H9 (cell line): ENCODE measurements at regions not wholly inside any gene's neighbourhood (a gene's known extent, or its start where the extent isn't known, plus 50 kb on each side); places are given as distances from the start of the nearest gene placed in this dataset.

Experiments used
- DNase-seq: peaks from one replicate; pipeline ENCODE4 v3.0.0-alpha.2; 2017
- H2AFZ ChIP-seq: one replicate; pipeline ENCODE4 v1.6.1; 2013; ENCODE audit warnings: mild to moderate bottlenecking, low read length, control low read depth, moderate library complexity
- H2AK5ac ChIP-seq: 2 replicates; pipeline ENCODE4 v1.6.1; 2013; ENCODE audit warnings: low read length, control low read depth, mixed read lengths; ENCODE audit not compliant: insufficient read length
- H2BK120ac ChIP-seq: one replicate; pipeline ENCODE4 v1.6.1; 2013; ENCODE audit warnings: low read depth, mild to moderate bottlenecking, low read length, control low read depth, inconsistent platforms; ENCODE audit not compliant: poor library complexity, severe bottlenecking
- H2BK12ac ChIP-seq: 2 replicates; pipeline ENCODE4 v1.6.1; 2013; ENCODE audit warnings: low read length, control low read depth, mixed read lengths, low read depth; ENCODE audit not compliant: insufficient read length
- H2BK15ac ChIP-seq: 2 replicates; pipeline ENCODE4 v1.6.1; 2013; ENCODE audit warnings: low read depth, low read length, control low read depth
- H2BK20ac ChIP-seq: one replicate; pipeline ENCODE4 v1.6.1; 2013; ENCODE audit warnings: low read depth, mild to moderate bottlenecking, low read length, control low read depth, inconsistent platforms; ENCODE audit not compliant: poor library complexity, severe bottlenecking
- H2BK5ac ChIP-seq: 2 replicates; pipeline ENCODE4 v1.6.1; 2013; ENCODE audit warnings: low read length, control low read depth, mixed read lengths; ENCODE audit not compliant: insufficient read length
- H3K14ac ChIP-seq: 2 replicates; pipeline ENCODE4 v1.6.1; 2013; ENCODE audit warnings: low read length, control low read depth; ENCODE audit not compliant: insufficient read depth
- H3K18ac ChIP-seq: 2 replicates; pipeline ENCODE4 v1.6.1; 2013; ENCODE audit warnings: low read depth, mild to moderate bottlenecking, mixed read lengths, low read length, control low read depth; ENCODE audit not compliant: insufficient read length
- H3K23ac ChIP-seq: 2 replicates; pipeline ENCODE4 v1.6.1; 2013; ENCODE audit warnings: low read length, control low read depth, mixed read lengths, low read depth; ENCODE audit not compliant: insufficient read length
- H3K23me2 ChIP-seq: 2 replicates; pipeline ENCODE4 v1.6.1; 2013; ENCODE audit warnings: low read depth, mild to moderate bottlenecking, mixed read lengths, low read length, control low read depth; ENCODE audit not compliant: insufficient read length, poor library complexity, severe bottlenecking
- H3K27ac ChIP-seq: 2 replicates; pipeline ENCODE4 v1.5.1; 2013; ENCODE audit warnings: low read length, control low read depth, mixed read lengths, low read depth; ENCODE audit not compliant: insufficient read length
- H3K27me3 ChIP-seq: 2 replicates; pipeline ENCODE4 v1.6.1; 2013; ENCODE audit warnings: low read length, control low read depth, inconsistent platforms; ENCODE audit not compliant: insufficient read depth
- H3K4ac ChIP-seq: 2 replicates; pipeline ENCODE4 v1.6.1; 2013; ENCODE audit warnings: low read depth, mild to moderate bottlenecking, control low read depth, inconsistent platforms, low read length, moderate library complexity
- H3K4me1 ChIP-seq: 2 replicates; pipeline ENCODE4 v1.6.1; 2013; ENCODE audit warnings: low read length, control low read depth, inconsistent platforms; ENCODE audit not compliant: insufficient read depth
- H3K4me2 ChIP-seq: 2 replicates; pipeline ENCODE4 v1.6.1; 2013; ENCODE audit warnings: low read length, control low read depth, mixed read lengths; ENCODE audit not compliant: insufficient read length, insufficient read depth
- H3K56ac ChIP-seq: 2 replicates; pipeline ENCODE4 v1.6.1; 2013; ENCODE audit warnings: low read depth, mild to moderate bottlenecking, mixed read lengths, low read length, control low read depth; ENCODE audit not compliant: insufficient read length
- H3K79me1 ChIP-seq: 2 replicates; pipeline ENCODE4 v1.6.1; 2013; ENCODE audit warnings: low read depth, mild to moderate bottlenecking, moderate library complexity, low read length, control low read depth, inconsistent platforms; ENCODE audit not compliant: insufficient read depth, poor library complexity, severe bottlenecking
- H3K79me2 ChIP-seq: 2 replicates; pipeline ENCODE4 v1.6.1; 2013; ENCODE audit warnings: low read length, control low read depth, inconsistent platforms; ENCODE audit not compliant: insufficient read depth
- H3K9ac ChIP-seq: 2 replicates; pipeline ENCODE4 v1.6.1; 2013; ENCODE audit warnings: low read length, control low read depth, mixed read lengths; ENCODE audit not compliant: insufficient read length; ENCODE audit errors: extremely low read depth
- H3K9me3 ChIP-seq: one replicate; pipeline ENCODE4 v1.6.1; 2013; ENCODE audit warnings: low read depth, low read length, inconsistent platforms; ENCODE audit not compliant: control insufficient read depth
- H3T11ph ChIP-seq: one replicate; pipeline ENCODE4 v1.6.1; 2013; ENCODE audit warnings: mild to moderate bottlenecking, low read length, control low read depth, inconsistent platforms
- H4K20me1 ChIP-seq: one replicate; pipeline ENCODE4 v1.6.1; 2013; ENCODE audit not compliant: control insufficient read depth, insufficient read length, insufficient read depth
- H4K5ac ChIP-seq: 2 replicates; pipeline ENCODE4 v1.6.1; 2013; ENCODE audit warnings: low read depth, mild to moderate bottlenecking, mixed read lengths, low read length, control low read depth; ENCODE audit not compliant: insufficient read length
- H4K8ac ChIP-seq: replicated peaks from 2 replicates; pipeline ENCODE4 v1.6.1; 2013; ENCODE audit warnings: low read length, control low read depth, mixed read lengths, low read depth; ENCODE audit not compliant: insufficient read length
- H4K91ac ChIP-seq: 2 replicates; pipeline ENCODE4 v1.6.1; 2013; ENCODE audit warnings: low read depth, mild to moderate bottlenecking, moderate library complexity, mixed read lengths, low read length, control low read depth; ENCODE audit not compliant: insufficient read length
- H3K27ac Mint-ChIP-seq, 3 experiments: 2 replicates in 2 of 3; 3 replicates in 1 of 3; pipeline ENCODE4 v1.8.0; 2020 to 2021; ENCODE audit warnings: mixed read lengths in 3 of 3, mild to moderate bottlenecking in 1 of 3, moderate library complexity in 1 of 3
- H3K27me3 Mint-ChIP-seq: 2 replicates; pipeline ENCODE4 v1.8.0; 2021; ENCODE audit warnings: low read depth, mild to moderate bottlenecking, moderate library complexity, mixed read lengths
- H3K36me3 Mint-ChIP-seq, 3 experiments: 2 replicates in 2 of 3; 3 replicates in 1 of 3; pipeline ENCODE4 v1.8.0; 2020 to 2021; ENCODE audit warnings: low read depth in 3 of 3, mixed read lengths in 3 of 3; ENCODE audit not compliant: insufficient read depth in 1 of 3
- H3K4me1 Mint-ChIP-seq, 2 experiments: 2 replicates each; pipeline ENCODE4 v1.8.0; 2020; ENCODE audit warnings: mixed read lengths in 2 of 2
- H3K4me3 Mint-ChIP-seq, 2 experiments: 2 replicates in 1 of 2; 3 replicates in 1 of 2; pipeline ENCODE4 v1.8.0; 2020 to 2021; ENCODE audit warnings: mild to moderate bottlenecking in 2 of 2, mixed read lengths in 2 of 2, moderate library complexity in 1 of 2
- H3K9me3 Mint-ChIP-seq, 2 experiments: 2 replicates in 1 of 2; 3 replicates in 1 of 2; pipeline ENCODE4 v1.8.0; 2020; ENCODE audit warnings: mild to moderate bottlenecking in 2 of 2, mixed read lengths in 2 of 2, moderate library complexity in 1 of 2
- WGBS: extraction: QIAGEN DNeasy Blood & Tissue Kit; methylation state at CpG from one replicate; pipeline ENCODE4 v1.1.7; 2013; ENCODE audit warnings: missing lambda C conversion rate, low lambda C conversion rate, mixed read lengths; ENCODE audit not compliant: insufficient read length; ENCODE audit errors: extremely low coverage; 5-methylcytosine and 5-hydroxymethylcytosine counted together
- TF ChIP-seq, protein P1 (sequence below): fragments of 200-600 bp; sonication (generic); conservative IDR thresholded peaks from 3 replicates; pipeline ENCODE4 v1.8.0; 2021; ENCODE audit warnings: antibody characterized with exemption, mild to moderate bottlenecking

DNA sequence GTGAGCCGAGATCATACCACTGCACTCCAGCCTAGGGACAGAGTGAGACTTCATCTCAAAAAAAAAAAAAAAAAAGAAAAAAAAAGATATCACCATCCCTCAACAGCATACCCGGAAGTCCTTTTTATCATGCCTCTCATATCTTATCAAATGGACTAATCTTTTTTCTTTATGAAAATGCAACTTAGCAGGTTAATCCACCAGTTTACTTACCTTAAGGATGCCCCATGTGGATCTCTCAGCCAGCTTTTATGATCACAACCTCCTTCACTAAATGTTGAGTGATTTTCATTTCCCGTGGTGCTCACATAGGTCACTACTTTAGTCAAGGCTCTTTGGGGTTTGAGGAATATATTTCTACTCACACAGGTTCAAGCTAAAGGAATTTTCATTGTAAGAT is 248.8 kb upstream of the TBX3 start:
- H2BK5ac ChIP-seq: no peak overlapping the region
- H3K27ac ChIP-seq: no peak overlapping the region
- no peaks in the 10 kb centered on the region for H3K23me2 ChIP-seq
- no peak overlapping the region for H2BK20ac ChIP-seq
- H3K79me1 ChIP-seq: no peaks in the 10 kb centered on the region
- Mint-ChIP-seq H3K27me3 (peaks cover 4% of the 10 kb centered on the region; the same call in 1 of the 2 replicates), H3K4me1 (no peaks in the 10 kb centered on the region), H3K4me3 (no peak overlapping the region), H3K27ac (no peak overlapping the region), H3K36me3 (peaks cover 0 to 14% (median 6%) of the 10 kb centered on the region in 3 experiments; a peak in 4 of 7 replicates), H3K9me3 (peaks cover 14 to 17% of the 10 kb centered on the region in 2 experiments)
- H4K91ac ChIP-seq: no peak overlapping the region
- H3K9ac ChIP-seq: no peak overlapping the region
- no peak overlapping the region for H2BK15ac ChIP-seq
- DNase-seq: no peak
- no peak overlapping the region for H3K23ac ChIP-seq
- H3K27me3 ChIP-seq: no peaks in the 10 kb centered on the region
- H2AFZ ChIP-seq: no peak overlapping the region
- H3K9me3 ChIP-seq: no peaks in the 10 kb centered on the region
- H4K8ac ChIP-seq: no peak overlapping the region
- H2AK5ac ChIP-seq: no peak overlapping the region
- H4K5ac ChIP-seq: no peak overlapping the region
- H3K56ac ChIP-seq: no peak overlapping the region
- no peak overlapping the region for H2BK12ac ChIP-seq
- no peaks in the 10 kb centered on the region for H3K4me1 ChIP-seq
- no peak overlapping the region for H3K18ac ChIP-seq
- H3K4ac ChIP-seq: no peak overlapping the region
- no peak overlapping the region for H3K14ac ChIP-seq
- H3T11ph ChIP-seq: no peak overlapping the region
- WGBS: no CpG with 5 or more reads among the region's 3 CpGs
- H4K20me1 ChIP-seq: no peaks in the 10 kb centered on the region
- H3K4me2 ChIP-seq: no peak overlapping the region
- H2BK120ac ChIP-seq: no peak overlapping the region
- H3K79me2 ChIP-seq: no peaks in the 10 kb centered on the region
- TF ChIP-seq, protein P1, sequence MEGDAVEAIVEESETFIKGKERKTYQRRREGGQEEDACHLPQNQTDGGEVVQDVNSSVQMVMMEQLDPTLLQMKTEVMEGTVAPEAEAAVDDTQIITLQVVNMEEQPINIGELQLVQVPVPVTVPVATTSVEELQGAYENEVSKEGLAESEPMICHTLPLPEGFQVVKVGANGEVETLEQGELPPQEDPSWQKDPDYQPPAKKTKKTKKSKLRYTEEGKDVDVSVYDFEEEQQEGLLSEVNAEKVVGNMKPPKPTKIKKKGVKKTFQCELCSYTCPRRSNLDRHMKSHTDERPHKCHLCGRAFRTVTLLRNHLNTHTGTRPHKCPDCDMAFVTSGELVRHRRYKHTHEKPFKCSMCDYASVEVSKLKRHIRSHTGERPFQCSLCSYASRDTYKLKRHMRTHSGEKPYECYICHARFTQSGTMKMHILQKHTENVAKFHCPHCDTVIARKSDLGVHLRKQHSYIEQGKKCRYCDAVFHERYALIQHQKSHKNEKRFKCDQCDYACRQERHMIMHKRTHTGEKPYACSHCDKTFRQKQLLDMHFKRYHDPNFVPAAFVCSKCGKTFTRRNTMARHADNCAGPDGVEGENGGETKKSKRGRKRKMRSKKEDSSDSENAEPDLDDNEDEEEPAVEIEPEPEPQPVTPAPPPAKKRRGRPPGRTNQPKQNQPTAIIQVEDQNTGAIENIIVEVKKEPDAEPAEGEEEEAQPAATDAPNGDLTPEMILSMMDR: no peak
